AG09309 (cell line): ENCODE measurements at regions not wholly inside any gene's neighbourhood (a gene's known extent, or its start where the extent isn't known, plus 50 kb on each side); places are given as distances from the start of the nearest gene placed in this dataset.

Experiments used
- DNase-seq: peaks from one replicate; pipeline ENCODE4 v3.0.0-alpha.2; 2010; ENCODE audit warnings: low read depth
- H3K4me3 ChIP-seq: 2 replicates; pipeline ENCODE4 v1.5.1; 2011; ENCODE audit warnings: mild to moderate bottlenecking, low read depth, low read length, moderate library complexity; ENCODE audit not compliant: control insufficient read depth
- TF ChIP-seq, protein P1 (sequence below): IDR thresholded peaks from 2 replicates; pipeline ENCODE4 v1.5.1; 2011; ENCODE audit warnings: mild to moderate bottlenecking, low read depth, low read length, inconsistent platforms; ENCODE audit not compliant: insufficient read depth, control insufficient read depth; ENCODE audit errors: missing control alignments

DNA sequence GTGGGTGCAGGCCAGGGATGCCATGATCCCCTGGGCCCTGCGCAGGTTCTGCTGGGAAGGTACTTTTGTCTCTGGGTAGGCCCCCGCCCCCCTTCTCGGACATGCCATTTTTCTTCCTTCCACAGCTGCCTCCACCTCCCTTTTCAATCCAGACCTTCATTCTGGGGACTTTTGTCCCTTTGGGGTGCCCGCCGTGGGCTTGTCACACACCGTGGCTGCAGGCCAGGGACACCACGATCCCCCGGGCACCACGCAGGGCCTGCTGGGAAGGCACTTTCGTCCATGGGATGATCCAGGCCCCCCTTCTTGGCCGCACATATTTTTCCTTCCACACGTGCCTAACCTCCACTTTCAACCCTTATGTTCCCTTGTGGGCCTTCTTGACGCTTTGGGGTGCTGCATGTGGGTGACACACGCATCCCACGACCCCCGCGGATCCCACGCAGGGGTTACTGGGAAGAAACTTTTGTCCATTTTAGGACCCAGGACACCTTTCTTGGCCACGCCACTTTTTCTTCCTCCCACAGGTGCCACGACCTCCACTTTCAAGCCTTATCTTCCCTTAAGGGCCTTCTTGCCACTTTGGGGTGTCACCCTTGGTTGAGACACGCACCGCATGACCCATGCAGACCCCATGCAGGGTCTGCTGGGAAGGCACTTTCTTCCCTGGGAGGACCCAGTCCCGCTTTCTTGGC, 272.5 kb downstream of the ALG10 start:
- TF ChIP-seq, protein P1, sequence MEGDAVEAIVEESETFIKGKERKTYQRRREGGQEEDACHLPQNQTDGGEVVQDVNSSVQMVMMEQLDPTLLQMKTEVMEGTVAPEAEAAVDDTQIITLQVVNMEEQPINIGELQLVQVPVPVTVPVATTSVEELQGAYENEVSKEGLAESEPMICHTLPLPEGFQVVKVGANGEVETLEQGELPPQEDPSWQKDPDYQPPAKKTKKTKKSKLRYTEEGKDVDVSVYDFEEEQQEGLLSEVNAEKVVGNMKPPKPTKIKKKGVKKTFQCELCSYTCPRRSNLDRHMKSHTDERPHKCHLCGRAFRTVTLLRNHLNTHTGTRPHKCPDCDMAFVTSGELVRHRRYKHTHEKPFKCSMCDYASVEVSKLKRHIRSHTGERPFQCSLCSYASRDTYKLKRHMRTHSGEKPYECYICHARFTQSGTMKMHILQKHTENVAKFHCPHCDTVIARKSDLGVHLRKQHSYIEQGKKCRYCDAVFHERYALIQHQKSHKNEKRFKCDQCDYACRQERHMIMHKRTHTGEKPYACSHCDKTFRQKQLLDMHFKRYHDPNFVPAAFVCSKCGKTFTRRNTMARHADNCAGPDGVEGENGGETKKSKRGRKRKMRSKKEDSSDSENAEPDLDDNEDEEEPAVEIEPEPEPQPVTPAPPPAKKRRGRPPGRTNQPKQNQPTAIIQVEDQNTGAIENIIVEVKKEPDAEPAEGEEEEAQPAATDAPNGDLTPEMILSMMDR = no peak
- no peak overlapping the region for H3K4me3 ChIP-seq
- DNase-seq = no peak

DNA sequence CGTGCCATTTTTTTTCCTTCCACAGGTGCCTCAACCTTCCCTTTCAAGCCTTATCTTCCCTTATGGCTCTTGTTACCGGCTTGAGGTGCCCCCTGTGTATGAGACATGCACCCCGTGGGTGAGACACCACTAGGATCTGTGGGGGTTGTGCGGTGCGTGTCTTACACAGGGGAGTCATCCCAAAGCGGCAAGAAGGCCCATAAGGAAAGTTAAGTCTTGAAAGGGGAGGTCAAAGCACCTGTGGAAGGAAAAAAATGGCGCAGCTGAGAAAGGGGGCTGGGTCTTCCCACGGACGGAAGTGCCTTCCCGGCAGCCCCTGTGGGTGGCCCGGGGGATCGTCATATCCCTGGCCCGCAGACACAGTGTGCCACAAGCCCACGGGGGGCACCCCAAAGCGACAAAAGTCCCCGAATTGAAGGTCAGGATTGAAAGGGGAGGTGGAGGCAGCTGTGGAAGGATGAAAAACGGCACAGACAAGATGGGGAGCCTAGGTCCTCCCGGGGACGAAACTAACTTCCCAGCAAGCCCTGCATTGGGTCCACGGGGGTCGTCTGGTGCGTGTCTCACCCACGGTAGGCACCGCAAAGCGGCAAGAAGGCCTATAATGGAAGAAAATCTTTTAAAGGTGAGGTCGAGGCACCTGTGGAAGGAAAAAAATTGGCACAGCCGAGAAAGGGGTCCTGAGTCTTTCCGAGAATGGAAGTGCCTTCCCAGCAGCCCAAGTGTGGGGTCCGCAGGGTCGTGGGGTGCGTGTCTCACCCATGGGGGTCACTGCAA, 273.3 kb downstream of the ALG10 start:
- H3K4me3 ChIP-seq = no peak overlapping the region
- no peak for DNase-seq
- TF ChIP-seq, protein P1 = no peak

DNA sequence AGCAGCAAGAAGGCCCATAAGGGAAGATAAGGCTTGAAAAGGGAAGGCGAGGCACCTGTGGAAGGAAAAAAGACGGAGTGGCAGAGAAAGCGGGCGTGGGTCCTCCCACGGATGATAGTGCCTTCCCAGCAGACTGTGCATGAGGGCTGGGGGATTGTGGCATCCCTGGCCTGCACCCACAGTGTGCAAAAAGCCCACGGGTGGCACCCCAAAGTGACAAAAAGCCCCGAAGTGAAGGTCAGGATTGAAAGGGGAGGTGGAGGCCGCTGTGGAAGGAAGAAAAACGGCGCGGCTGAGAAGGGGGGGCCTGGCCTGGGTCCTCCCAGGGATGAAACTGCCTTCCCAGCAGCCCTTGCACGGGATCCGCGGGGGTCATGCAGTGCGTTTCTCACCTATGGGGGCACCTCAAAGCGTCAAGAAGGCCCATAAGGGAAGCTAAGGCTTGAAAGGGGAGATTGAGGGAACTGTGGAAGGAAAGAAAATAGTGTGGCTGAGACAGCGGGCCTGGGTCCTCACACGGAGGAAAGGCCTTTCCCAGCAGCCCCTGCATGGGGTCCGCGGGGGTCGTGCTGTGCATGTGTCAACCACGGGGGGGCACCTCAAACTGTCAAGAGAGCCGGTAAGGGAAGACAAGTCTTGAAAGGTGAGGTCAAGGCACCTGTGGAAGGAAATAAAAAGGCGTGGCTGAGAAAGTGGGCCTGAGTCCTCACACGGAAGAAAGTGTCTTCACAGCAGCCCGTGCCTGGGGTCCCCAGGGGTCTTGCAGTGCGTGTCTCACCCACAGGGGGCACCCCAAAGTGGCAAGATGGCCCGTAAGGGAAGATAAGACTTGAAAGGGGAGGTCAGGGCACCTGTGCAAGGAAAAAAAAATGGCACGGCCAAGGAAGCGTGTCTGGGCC, 274.1 kb downstream of the ALG10 start:
- TF ChIP-seq, protein P1 = no peak
- no peak for DNase-seq

DNA sequence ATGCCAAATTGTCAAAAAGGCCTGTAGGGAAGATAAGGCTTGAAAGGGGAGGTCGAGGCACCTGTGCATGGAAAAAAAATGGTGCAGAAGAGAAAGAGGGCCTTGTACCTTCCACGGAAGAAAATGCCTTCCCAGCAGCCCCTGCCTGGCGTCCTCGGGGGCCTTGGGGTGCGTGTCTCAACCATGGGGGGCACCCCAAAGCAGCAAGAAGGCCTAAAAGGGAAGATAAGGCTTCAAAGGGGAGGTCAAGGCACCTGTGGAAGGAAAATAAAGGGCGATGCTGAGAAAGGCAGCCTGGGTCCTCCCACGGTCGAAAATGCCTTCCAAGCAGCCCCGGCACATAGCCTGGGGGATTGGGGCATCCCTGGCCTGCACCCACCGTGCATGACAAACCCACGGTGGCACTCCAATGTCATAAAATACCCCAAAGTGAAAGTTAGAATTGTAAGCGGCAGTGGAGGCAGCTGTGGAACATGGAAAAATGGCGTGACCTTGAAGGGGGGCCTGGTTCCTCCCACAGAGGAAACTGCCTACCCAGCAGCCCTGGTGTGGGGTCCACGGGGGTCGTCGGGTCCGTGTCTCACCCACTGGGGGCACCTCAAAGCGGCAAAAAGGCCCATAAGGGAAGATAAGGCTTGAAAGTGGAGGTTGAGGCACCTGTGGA, 275.0 kb downstream of the ALG10 start:
- TF ChIP-seq, protein P1 = no peak
- no peak overlapping the region for H3K4me3 ChIP-seq
- DNase-seq = no peak

More for the DNA sequence above, 274.1 kb downstream of the ALG10 start:
- no peak overlapping the region for H3K4me3 ChIP-seq

DNA sequence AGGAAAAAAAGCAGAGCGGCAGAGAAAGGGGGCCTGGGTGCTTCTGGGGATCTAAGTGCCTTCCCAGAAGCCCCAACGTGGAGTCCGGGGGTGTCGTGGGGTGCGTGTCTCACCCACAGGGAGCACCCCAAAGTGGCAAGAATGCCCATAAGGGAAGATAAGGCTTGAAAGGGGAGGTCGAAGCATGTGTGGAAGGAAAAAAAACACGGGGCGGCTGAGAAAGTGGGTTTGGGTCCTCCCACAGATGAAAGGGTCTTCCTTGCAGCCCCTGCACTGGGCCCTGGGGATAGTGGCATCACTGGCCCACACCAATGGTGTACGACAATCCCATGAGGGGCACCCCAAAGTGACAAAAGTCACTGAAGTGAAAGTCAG, 275.5 kb downstream of the ALG10 start:
- no peak for DNase-seq
- no peak overlapping the region for H3K4me3 ChIP-seq
- TF ChIP-seq, protein P1 = no peak
